HepG2 (cell line): ENCODE measurements at regions not wholly inside any gene's neighbourhood (a gene's known extent, or its start where the extent isn't known, plus 50 kb on each side); places are given as distances from the start of the nearest gene placed in this dataset.

Source experiments
- ATAC-seq: fragments of 200-7000 bp; cut with Tn5 transposase; 3 replicates; pipeline ENCODE4 v1.9.1; 2020; ENCODE audit warnings: mild to moderate bottlenecking, moderate library complexity
- BruUV-seq: library from RNA; stranded (reverse); fragments of 400-500 nt; replicated peaks from 2 replicates; lab custom pipeline; 2021; lab: Mats Ljungman, UMichigan
- CTCF ChIA-PET: fragments of 300-600 bp; formaldehyde crosslinking; extraction: SDS; loops from one replicate; lab custom pipeline; 2021; ENCODE audit warnings: low total read pairs, inconsistent platforms, low intra/inter-chr PET ratio; lab: Yijun Ruan, JAX
- POLR2A ChIA-PET: fragments of 350-600 bp; sonication (Branson Sonifier 250); formaldehyde crosslinking; loops from one replicate; lab custom pipeline; 2020; ENCODE audit warnings: antibody characterized with exemption, inconsistent platforms; lab: Yijun Ruan, JAX
- DNase-seq: peaks from one replicate; pipeline ENCODE4 v3.0.0-alpha.2; 2015; ENCODE audit warnings: low spot score
- FAIRE-seq: peaks from 3 replicates; lab custom pipeline; 2011; peaks lifted over from hg19 to GRCh38; lab: Jason Lieb, UNC
- H2AFZ ChIP-seq: one replicate; pipeline ENCODE4 v1.6.1; 2011; ENCODE audit warnings: low read length, inconsistent platforms
- H3K27ac ChIP-seq: fragments of 300-600 bp; 3 replicates; pipeline ENCODE4 v1.8.0; 2011; ENCODE audit warnings: mixed run types, mild to moderate bottlenecking, mixed read lengths, low read length, inconsistent platforms; ENCODE audit not compliant: insufficient read depth; ENCODE audit errors: extremely low read length
- H3K27me3 ChIP-seq, 2 experiments: fragments of 200-600 bp in 1 of 2; 2 replicates in 1 of 2; 3 replicates in 1 of 2; pipeline versions ENCODE4 v1.6.0 to v1.8.0; 2011; ENCODE audit warnings: low read length in 2 of 2, mild to moderate bottlenecking in 2 of 2, moderate library complexity in 2 of 2, inconsistent platforms in 1 of 2; ENCODE audit not compliant: insufficient read depth in 2 of 2, control insufficient read depth in 1 of 2
- H3K36me3 ChIP-seq, 2 experiments: fragments of 200-600 bp in 1 of 2; replicated peaks in 1 of 2; 2 replicates in 1 of 2; 3 replicates in 1 of 2; pipeline versions ENCODE4 v1.5.1 to v1.8.0; 2011; ENCODE audit warnings: low read length in 2 of 2, inconsistent platforms in 1 of 2; ENCODE audit not compliant: insufficient read depth in 2 of 2, control insufficient read depth in 1 of 2
- H3K4me1 ChIP-seq: 2 replicates; pipeline ENCODE4 v1.5.1; 2012; ENCODE audit warnings: low read length, inconsistent platforms; ENCODE audit not compliant: insufficient read depth
- H3K4me2 ChIP-seq: 2 replicates; pipeline ENCODE4 v1.6.0; 2011; ENCODE audit warnings: low read depth, low read length, inconsistent platforms
- H3K4me3 ChIP-seq, 3 experiments: fragments of 200-600 bp in 1 of 3; sonication (generic), shearing (Covaris generic) in 1 of 3; replicated peaks in 1 of 3; 2 replicates each; pipeline ENCODE4 v1.5.1; 2011 to 2016; ENCODE audit warnings: low read length in 3 of 3, inconsistent platforms in 2 of 3, low read depth in 2 of 3, mild to moderate bottlenecking in 2 of 3, control low read depth in 1 of 3, mixed read lengths in 1 of 3; ENCODE audit not compliant: insufficient read depth in 1 of 3
- H3K79me2 ChIP-seq: one replicate; pipeline ENCODE4 v1.6.1; 2011; ENCODE audit warnings: low read length, inconsistent platforms; ENCODE audit not compliant: insufficient read depth
- H3K9ac ChIP-seq: 2 replicates; pipeline ENCODE4 v1.6.0; 2011; ENCODE audit warnings: mild to moderate bottlenecking, low read depth, low read length, inconsistent platforms; ENCODE audit not compliant: insufficient read depth
- H3K9me3 ChIP-seq: 2 replicates; pipeline ENCODE4 v1.5.1; 2012; ENCODE audit warnings: mild to moderate bottlenecking, low read length
- H4K20me1 ChIP-seq: 2 replicates; pipeline ENCODE4 v1.6.0; 2011; ENCODE audit warnings: inconsistent platforms, mild to moderate bottlenecking, low read length, moderate library complexity; ENCODE audit not compliant: insufficient read depth
- BHLHE40 ChIP-seq: IDR thresholded peaks from 2 replicates; pipeline ENCODE4 v1.6.1; 2011; ENCODE audit warnings: low read length, improper control_type of control experiment
- CHD2 ChIP-seq: IDR thresholded peaks from 2 replicates; pipeline ENCODE4 v1.6.1; 2011; ENCODE audit warnings: low read depth, low read length, improper control_type of control experiment
- SOX13 ChIP-seq, 3 experiments: fragments of 450-650 bp in 1 of 3; sonication (generic) in 1 of 3; formaldehyde crosslinking in 1 of 3; IDR thresholded peaks in 2 of 3; conservative IDR thresholded peaks in 1 of 3; 2 replicates each; pipeline versions ENCODE4 v1.5.0 to v1.6.1; 2016 to 2020; ENCODE audit warnings: antibody characterized with exemption in 1 of 3, mild to moderate bottlenecking in 1 of 3, missing compliant biosample characterization in 1 of 3, missing genetic modification reagents in 1 of 3, moderate library complexity in 1 of 3
- ZFP62 ChIP-seq: sonication (generic); formaldehyde crosslinking; IDR thresholded peaks from 2 replicates; pipeline ENCODE4 v1.4.0; 2020; ENCODE audit warnings: missing genetic modification reagents
- ZGPAT ChIP-seq: IDR thresholded peaks from 2 replicates; pipeline ENCODE4 v1.6.1; 2016; ENCODE audit warnings: mild to moderate bottlenecking
- ZNF530 ChIP-seq: sonication (generic); formaldehyde crosslinking; IDR thresholded peaks from 2 replicates; pipeline ENCODE4 v1.5.0; 2020; ENCODE audit warnings: low read depth, mild to moderate bottlenecking, missing genetic modification reagents
- ZNF674 ChIP-seq: sonication (generic); formaldehyde crosslinking; IDR thresholded peaks from 2 replicates; pipeline ENCODE4 v1.5.0; 2020; ENCODE audit warnings: low read depth, mild to moderate bottlenecking, missing genetic modification reagents
- ZNF790 ChIP-seq: sonication (generic); formaldehyde crosslinking; IDR thresholded peaks from 2 replicates; pipeline ENCODE4 v1.8.0; 2022; ENCODE audit warnings: missing genetic modification reagents, mild to moderate bottlenecking, borderline replicate concordance
- WGBS: methylation state at CpG from one replicate; pipeline ENCODE4 v1.1.6; 2017; ENCODE audit warnings: low lambda C conversion rate; 5-methylcytosine and 5-hydroxymethylcytosine counted together
- in situ Hi-C: cut with HindIII; loops from 2 replicates; pipeline ENCODE4 v1.10.0; 2017; ENCODE audit warnings: low pct_unique_long_range_greater_than_20kb; ENCODE audit not compliant: extremely low pct_ligation_motif_present
- intact Hi-C: fragments of 100-400 bp; cut with micrococcal nuclease; formaldehyde crosslinking; loops from one replicate; pipeline ENCODE4 v1.10.0; 2022; ENCODE audit not compliant: unreplicated experiment
- TF ChIP-seq, protein P1 (sequence below): sonication (generic); formaldehyde crosslinking; IDR thresholded peaks from 2 replicates; pipeline ENCODE4 v1.8.0; 2022; ENCODE audit warnings: low read depth, missing genetic modification reagents
- TF ChIP-seq, protein P2 (sequence below): sonication (generic); formaldehyde crosslinking; IDR thresholded peaks from 2 replicates; pipeline ENCODE4 v1.4.0; 2020; ENCODE audit warnings: missing genetic modification reagents
- TF ChIP-seq, protein P3 (sequence below): sonication (generic); formaldehyde crosslinking; conservative IDR thresholded peaks from 2 replicates; pipeline ENCODE4 v1.4.0; 2020; ENCODE audit warnings: missing genetic modification reagents
- TF ChIP-seq, protein P4 (sequence below): sonication (generic); formaldehyde crosslinking; IDR thresholded peaks from 2 replicates; pipeline ENCODE4 v1.4.0; 2020; ENCODE audit warnings: missing genetic modification reagents

- H3K36me3 ChIP-seq = no peaks in the 10 kb centered on the region
- no peak overlapping the region for H3K4me2 ChIP-seq
- CTCF ChIA-PET = no interaction called here
- H3K27ac ChIP-seq = no peak overlapping the region
- H3K79me2 ChIP-seq = no peaks in the 10 kb centered on the region
- BruUV-seq = no TSS peak
- H4K20me1 ChIP-seq = no peaks in the 10 kb centered on the region
- WGBS = 0% methylated on average over 1 of the region's 1 CpG
- ATAC-seq (no peak), FAIRE-seq (no peak), DNase-seq (no peak)
- no peak overlapping the region for H2AFZ ChIP-seq
- H3K9ac ChIP-seq = no peak overlapping the region
- no peak overlapping the region for H3K4me3 ChIP-seq
- H3K9me3 ChIP-seq = peaks cover 95% of the 10 kb centered on the region
- in situ Hi-C loops (no loop called here), intact Hi-C loops (loop anchor here (5.0 kb wide), 1 partner anchor 1110 kb away; no protein-coding TSS in a partner anchor)
- H3K27me3 ChIP-seq = no peaks in the 10 kb centered on the region
- TF ChIP-seq, protein P1, sequence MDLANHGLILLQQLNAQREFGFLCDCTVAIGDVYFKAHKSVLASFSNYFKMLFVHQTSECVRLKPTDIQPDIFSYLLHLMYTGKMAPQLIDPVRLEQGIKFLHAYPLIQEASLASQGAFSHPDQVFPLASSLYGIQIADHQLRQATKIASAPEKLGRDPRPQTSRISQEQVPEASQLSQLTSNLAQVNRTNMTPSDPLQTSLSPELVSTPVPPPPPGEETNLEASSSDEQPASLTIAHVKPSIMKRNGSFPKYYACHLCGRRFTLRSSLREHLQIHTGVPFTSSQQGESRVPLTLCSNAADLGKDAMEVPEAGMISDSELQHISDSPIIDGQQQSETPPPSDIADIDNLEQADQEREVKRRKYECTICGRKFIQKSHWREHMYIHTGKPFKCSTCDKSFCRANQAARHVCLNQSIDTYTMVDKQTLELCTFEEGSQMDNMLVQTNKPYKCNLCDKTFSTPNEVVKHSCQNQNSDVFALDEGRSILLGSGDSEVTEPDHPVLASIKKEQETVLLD (CRISPR knock-in tag) = no peak
- TF ChIP-seq ZNF530 (no peak), ZNF790 (CRISPR knock-in tag) (no peak), ZNF674 (no peak), ZGPAT (CRISPR knock-in tag) (no peak), CHD2 (no peak), SOX13 (IDR thresholded peaks at IDR 0.05) (no peak), SOX13 (CRISPR knock-in tag; conservative IDR thresholded peaks at IDR 0.05 in 1 of 2, IDR thresholded peaks at IDR 0.05 in 1 of 2) (no peak), ZFP62 (no peak), BHLHE40 (no peak)
- TF ChIP-seq, protein P2, sequence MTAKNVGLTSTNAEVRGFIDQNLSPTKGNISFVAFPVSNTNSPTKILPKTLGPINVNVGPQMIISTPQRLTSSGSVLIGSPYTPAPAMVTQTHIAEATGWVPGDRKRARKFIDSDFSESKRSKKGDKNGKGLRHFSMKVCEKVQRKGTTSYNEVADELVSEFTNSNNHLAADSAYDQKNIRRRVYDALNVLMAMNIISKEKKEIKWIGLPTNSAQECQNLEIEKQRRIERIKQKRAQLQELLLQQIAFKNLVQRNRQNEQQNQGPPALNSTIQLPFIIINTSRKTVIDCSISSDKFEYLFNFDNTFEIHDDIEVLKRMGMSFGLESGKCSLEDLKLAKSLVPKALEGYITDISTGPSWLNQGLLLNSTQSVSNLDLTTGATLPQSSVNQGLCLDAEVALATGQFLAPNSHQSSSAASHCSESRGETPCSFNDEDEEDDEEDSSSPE = no peak
- TF ChIP-seq, protein P3, sequence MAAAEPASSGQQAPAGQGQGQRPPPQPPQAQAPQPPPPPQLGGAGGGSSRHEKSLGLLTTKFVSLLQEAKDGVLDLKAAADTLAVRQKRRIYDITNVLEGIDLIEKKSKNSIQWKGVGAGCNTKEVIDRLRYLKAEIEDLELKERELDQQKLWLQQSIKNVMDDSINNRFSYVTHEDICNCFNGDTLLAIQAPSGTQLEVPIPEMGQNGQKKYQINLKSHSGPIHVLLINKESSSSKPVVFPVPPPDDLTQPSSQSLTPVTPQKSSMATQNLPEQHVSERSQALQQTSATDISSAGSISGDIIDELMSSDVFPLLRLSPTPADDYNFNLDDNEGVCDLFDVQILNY (CRISPR knock-in tag) = no peak
- TF ChIP-seq, protein P4, sequence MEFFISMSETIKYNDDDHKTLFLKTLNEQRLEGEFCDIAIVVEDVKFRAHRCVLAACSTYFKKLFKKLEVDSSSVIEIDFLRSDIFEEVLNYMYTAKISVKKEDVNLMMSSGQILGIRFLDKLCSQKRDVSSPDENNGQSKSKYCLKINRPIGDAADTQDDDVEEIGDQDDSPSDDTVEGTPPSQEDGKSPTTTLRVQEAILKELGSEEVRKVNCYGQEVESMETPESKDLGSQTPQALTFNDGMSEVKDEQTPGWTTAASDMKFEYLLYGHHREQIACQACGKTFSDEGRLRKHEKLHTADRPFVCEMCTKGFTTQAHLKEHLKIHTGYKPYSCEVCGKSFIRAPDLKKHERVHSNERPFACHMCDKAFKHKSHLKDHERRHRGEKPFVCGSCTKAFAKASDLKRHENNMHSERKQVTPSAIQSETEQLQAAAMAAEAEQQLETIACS = no peak
- POLR2A ChIA-PET = no interaction called here
- no peaks in the 10 kb centered on the region for H3K4me1 ChIP-seq
Observed at GRCh38 chr20:56121850-56122249, 116.5 kb upstream of the CBLN4 start.
